HCT116 (cell line): ENCODE measurements at regions not wholly inside any gene's neighbourhood (a gene's known extent, or its start where the extent isn't known, plus 50 kb on each side); places are given as distances from the start of the nearest gene placed in this dataset.

Experiments
- CTCF ChIP-seq, 3 experiments: fragments of 200-600 bp in 1 of 3; sonication (generic) in 1 of 3; IDR thresholded peaks in 2 of 3; conservative IDR thresholded peaks in 1 of 3; 2 replicates each; pipeline ENCODE4 v1.5.1; 2012 to 2017; ENCODE audit warnings: low read depth in 2 of 3, low read length in 2 of 3, antibody characterized with exemption in 1 of 3, borderline replicate concordance in 1 of 3, control low read depth in 1 of 3, mild to moderate bottlenecking in 1 of 3, mixed read lengths in 1 of 3, mixed run types in 1 of 3, moderate library complexity in 1 of 3; ENCODE audit not compliant: insufficient read depth in 1 of 3
- ELF1 ChIP-seq: IDR thresholded peaks from 2 replicates; pipeline ENCODE4 v1.6.1; 2012; ENCODE audit warnings: low read depth, borderline replicate concordance
- EZH2 ChIP-seq: fragments of 200-600 bp; sonication (generic); IDR thresholded peaks from 2 replicates; pipeline ENCODE4 v1.6.1; 2017; ENCODE audit warnings: antibody characterized with exemption, mixed run types
- EZH2phosphoT487 ChIP-seq: fragments of 200-600 bp; IDR thresholded peaks from 2 replicates; pipeline ENCODE4 v1.6.1; 2018; ENCODE audit warnings: antibody characterized with exemption, borderline replicate concordance
- FOSL1 ChIP-seq: IDR thresholded peaks from 2 replicates; pipeline ENCODE4 v1.6.1; 2012; ENCODE audit warnings: low read depth
- JUND ChIP-seq: IDR thresholded peaks from 2 replicates; pipeline ENCODE4 v1.6.1; 2012
- POLR2A ChIP-seq: IDR thresholded peaks from 2 replicates; pipeline ENCODE4 v1.7.0; 2011; ENCODE audit warnings: borderline replicate concordance; ENCODE audit not compliant: insufficient read depth, insufficient read length; ENCODE audit errors: extremely low read depth
- POLR2AphosphoS5 ChIP-seq: IDR thresholded peaks from 2 replicates; pipeline ENCODE4 v1.6.1; 2011; ENCODE audit warnings: mild to moderate bottlenecking, low read depth, low read length, moderate library complexity
- REST ChIP-seq: IDR thresholded peaks from 2 replicates; pipeline ENCODE4 v1.6.1; 2012; ENCODE audit warnings: low read depth
- SP1 ChIP-seq: IDR thresholded peaks from 2 replicates; pipeline ENCODE4 v1.6.1; 2012; ENCODE audit warnings: low read depth
- YY1 ChIP-seq: IDR thresholded peaks from 2 replicates; pipeline ENCODE4 v1.6.1; 2011; ENCODE audit warnings: low read length, low read depth, moderate library complexity, mild to moderate bottlenecking; ENCODE audit not compliant: insufficient replicate concordance; ENCODE audit errors: extremely low read depth

GRCh38 chr13:109880371-109881346 is 94.3 kb upstream of the IRS2 start:
- TF ChIP-seq EZH2phosphoT487 = no peak
- TF ChIP-seq EZH2 = no peak
- TF ChIP-seq CTCF (IDR thresholded peaks at IDR 0.05 in 2 of 3, conservative IDR thresholded peaks at IDR 0.05 in 1 of 3; ENCODE audit: borderline replicate concordance in 1 of 3, insufficient read depth in 1 of 3, low read depth in 2 of 3, low read length in 2 of 3) = no peak
- no peak for TF ChIP-seq YY1
- no peak for TF ChIP-seq ELF1
- TF ChIP-seq POLR2A = no peak
- TF ChIP-seq REST = no peak
- TF ChIP-seq FOSL1 = no peak
- TF ChIP-seq SP1 = no peak
- no peak for TF ChIP-seq POLR2AphosphoS5
- TF ChIP-seq JUND = no peak
